Bronchial epithelial cell (primary cell): ENCODE measurements at regions not wholly inside any gene's neighbourhood (a gene's known extent, or its start where the extent isn't known, plus 50 kb on each side); places are given as distances from the start of the nearest gene placed in this dataset.

Source experiments
- DNase-seq: peaks from one replicate; pipeline ENCODE4 v3.0.0-alpha.2; 2010; ENCODE audit warnings: low read depth
- FAIRE-seq: peaks from 2 replicates; lab custom pipeline; 2011; peaks lifted over from hg19 to GRCh38; lab: Jason Lieb, UNC
- H3K27me3 ChIP-seq: 2 replicates; pipeline ENCODE4 v1.5.1; 2011; ENCODE audit warnings: low read length; ENCODE audit not compliant: control insufficient read depth, insufficient read depth
- H3K36me3 ChIP-seq: 2 replicates; pipeline ENCODE4 v1.5.1; 2011; ENCODE audit warnings: low read length; ENCODE audit not compliant: control insufficient read depth, insufficient read depth
- H3K4me3 ChIP-seq: 2 replicates; pipeline ENCODE4 v1.5.1; 2011; ENCODE audit warnings: mild to moderate bottlenecking, low read depth, low read length, control low read depth
- CTCF ChIP-seq: IDR thresholded peaks from 2 replicates; pipeline ENCODE4 v1.5.1; 2011; ENCODE audit warnings: mild to moderate bottlenecking, moderate library complexity, low read length, control low read depth, inconsistent platforms; ENCODE audit not compliant: insufficient read depth, severe bottlenecking

- DNase-seq = no peak
Observed at GRCh38 chr2:236746833-236747232, 177.2 kb downstream of the ACKR3 start.

DNA sequence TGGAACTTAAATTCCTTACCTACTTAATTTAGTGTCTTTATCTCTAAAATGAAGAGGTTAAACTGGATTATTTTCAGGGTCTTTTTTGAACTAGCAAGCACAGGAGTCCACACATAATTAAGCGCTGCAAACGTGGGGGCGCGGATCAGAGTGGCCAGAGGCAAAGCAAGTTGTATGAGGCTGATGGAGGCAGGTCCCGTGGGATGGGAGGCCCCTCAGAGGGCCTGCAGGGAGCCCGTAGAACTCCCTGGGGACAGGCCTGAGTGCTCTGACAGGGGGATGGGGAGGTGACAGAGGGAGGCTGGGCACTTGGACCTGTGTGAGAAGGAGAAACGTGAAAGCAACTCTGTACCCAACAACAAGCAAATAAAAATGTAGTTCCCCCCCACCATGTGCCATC lies 177.8 kb downstream of the ACKR3 start:
- DNase-seq = no peak
- TF ChIP-seq CTCF = no peak
- no peak for FAIRE-seq

More at GRCh38 chr2:236746833-236747232, 177.2 kb downstream of the ACKR3 start:
- Histone ChIP-seq H3K27me3 (no peaks in the 10 kb centered on the region), H3K4me3 (no peak overlapping the region), H3K36me3 (no peaks in the 10 kb centered on the region)
- FAIRE-seq = no peak
- no peak for TF ChIP-seq CTCF

DNA sequence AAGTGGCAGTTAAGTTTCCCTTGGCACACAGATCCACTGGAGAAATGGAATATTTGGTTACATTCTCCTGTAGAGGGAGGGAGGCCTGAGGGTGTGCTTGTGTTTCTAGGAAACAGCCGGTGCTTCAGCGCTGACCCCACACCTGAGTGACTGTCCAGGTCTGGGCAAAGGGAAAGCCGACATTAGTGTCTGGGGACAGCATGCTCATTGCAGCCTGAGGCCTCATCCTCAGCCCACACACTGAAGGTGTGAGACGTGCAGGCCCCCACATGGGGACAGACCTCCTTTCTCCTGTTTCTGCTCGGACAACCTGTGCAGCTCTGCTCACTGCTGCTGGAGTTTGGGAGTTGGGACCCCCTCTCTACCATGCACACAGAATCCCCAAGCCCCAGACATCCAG lies 178.3 kb downstream of the ACKR3 start:
- Histone ChIP-seq H3K27me3 (no peaks in the 10 kb centered on the region), H3K4me3 (no peak overlapping the region), H3K36me3 (no peaks in the 10 kb centered on the region)
- DNase-seq = no peak
- no peak for TF ChIP-seq CTCF
- no peak for FAIRE-seq

More for the DNA sequence above, 177.8 kb downstream of the ACKR3 start:
- Histone ChIP-seq H3K4me3 (no peak overlapping the region), H3K27me3 (no peaks in the 10 kb centered on the region), H3K36me3 (no peaks in the 10 kb centered on the region)

DNA sequence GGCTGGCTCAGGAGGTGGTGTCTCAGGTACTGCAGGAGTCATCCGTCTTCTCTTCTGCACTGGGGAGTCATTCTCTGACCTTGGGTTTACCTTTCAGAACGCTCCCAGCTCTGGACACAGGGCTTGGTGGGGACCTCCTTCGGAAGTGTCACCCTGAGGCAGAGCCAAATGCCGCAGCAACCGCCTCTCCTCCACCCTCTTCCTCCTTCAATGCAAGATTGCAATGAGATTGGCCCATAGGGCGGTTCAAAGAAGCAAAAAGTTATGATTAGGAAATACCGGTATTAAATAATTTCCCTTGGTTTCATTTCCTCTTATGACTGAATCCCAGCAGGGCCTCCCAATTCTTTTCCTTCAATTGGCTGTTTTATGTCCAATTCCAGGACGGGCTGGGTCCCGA lies 178.8 kb downstream of the ACKR3 start:
- Histone ChIP-seq H3K36me3 (no peaks in the 10 kb centered on the region), H3K4me3 (no peak overlapping the region), H3K27me3 (no peaks in the 10 kb centered on the region)
- TF ChIP-seq CTCF = no peak
- FAIRE-seq = peak; percentile 64
- DNase-seq = peak; percentile 76

DNA sequence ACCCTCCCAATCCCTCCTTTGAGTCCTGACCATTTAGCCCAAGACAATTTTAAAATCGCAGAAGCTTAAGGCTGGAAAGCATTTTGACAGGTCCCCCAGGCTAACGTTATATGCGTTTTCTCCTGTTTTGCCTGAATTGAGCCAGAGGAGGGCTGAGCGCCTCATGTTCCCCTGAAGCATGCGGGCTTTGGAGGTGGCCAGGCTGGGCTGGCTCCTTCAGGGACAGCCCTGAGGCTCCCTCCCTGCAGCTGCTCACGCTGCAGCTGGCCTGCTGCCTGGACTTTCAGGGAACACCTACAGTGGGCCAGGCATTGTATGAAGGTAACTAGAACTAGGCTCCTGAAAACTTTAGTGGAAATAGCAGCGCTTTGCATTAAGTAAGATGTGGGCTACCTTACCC lies 179.2 kb downstream of the ACKR3 start:
- no peaks in the 10 kb centered on the region for H3K27me3 ChIP-seq
- TF ChIP-seq CTCF = no peak
- no peaks in the 10 kb centered on the region for H3K36me3 ChIP-seq
- H3K4me3 ChIP-seq = no peak overlapping the region
- no peak for DNase-seq
- FAIRE-seq = no peak

GRCh38 chr2:236749346-236749745 lies 179.7 kb downstream of the ACKR3 start:
- FAIRE-seq (peak; percentile 90), DNase-seq (peak; percentile 81)
- no peak overlapping the region for H3K4me3 ChIP-seq
- no peak for TF ChIP-seq CTCF
- H3K36me3 ChIP-seq = no peaks in the 10 kb centered on the region
- no peaks in the 10 kb centered on the region for H3K27me3 ChIP-seq
